GM20000 (cell line): ENCODE measurements at regions not wholly inside any gene's neighbourhood (a gene's known extent, or its start where the extent isn't known, plus 50 kb on each side); places are given as distances from the start of the nearest gene placed in this dataset.

Source experiments
- DNase-seq: peaks from one replicate; pipeline ENCODE4 v3.0.0; 2012; ENCODE audit warnings: low spot score
- CTCF ChIP-seq: IDR thresholded peaks from 2 replicates; pipeline ENCODE4 v1.5.1; 2012; ENCODE audit warnings: mild to moderate bottlenecking, control low read depth; ENCODE audit errors: extremely low read depth, missing control alignments

GRCh38 chr3:78368636-78369345 is 1328.9 kb downstream of the ROBO2 start:
- TF ChIP-seq CTCF, result no peak
- no peak for DNase-seq

- no peak for TF ChIP-seq CTCF
- no peak for DNase-seq
Observed at GRCh38 chr3:78390221-78390620, 1350.3 kb downstream of the ROBO2 start.

- no peak for DNase-seq
- no peak for TF ChIP-seq CTCF
Observed at GRCh38 chr3:78398401-78398800, 1358.5 kb downstream of the ROBO2 start.

GRCh38 chr3:78402720-78403119 is 1362.8 kb downstream of the ROBO2 start:
- no peak for DNase-seq

GRCh38 chr3:78405745-78406144 is 1362.1 kb downstream of the ROBO1 start:
- no peak for TF ChIP-seq CTCF
- DNase-seq, result no peak

More at GRCh38 chr3:78402720-78403119, 1362.8 kb downstream of the ROBO2 start:
- no peak for TF ChIP-seq CTCF

GRCh38 chr3:78406396-78406795 is 1361.4 kb downstream of the ROBO1 start:
- no peak for DNase-seq
- no peak for TF ChIP-seq CTCF

GRCh38 chr3:78410077-78410476 is 1357.7 kb downstream of the ROBO1 start:
- no peak for TF ChIP-seq CTCF
- DNase-seq, result no peak
